Effector CD8-positive, alpha-beta T cell (primary cell): ENCODE measurements at regions not wholly inside any gene's neighbourhood (a gene's known extent, or its start where the extent isn't known, plus 50 kb on each side); places are given as distances from the start of the nearest gene placed in this dataset.

ENCODE experiments used
- DNase-seq: peaks from one replicate; lab custom pipeline; 2025; lab: John Stamatoyannopoulos, UW

GRCh38 chr14:71709987-71710386 is 222.2 kb upstream of the RGS6 start:
- DNase-seq = no peak

GRCh38 chr14:71711125-71711524 is 221.1 kb upstream of the RGS6 start:
- no peak for DNase-seq

- no peak for DNase-seq
Measured at GRCh38 chr14:71711619-71712018, 220.6 kb upstream of the RGS6 start.

GRCh38 chr14:71712478-71712877 is 219.8 kb upstream of the RGS6 start:
- no peak for DNase-seq

- DNase-seq = no peak
Measured at GRCh38 chr14:71713016-71713415, 219.2 kb upstream of the RGS6 start.

- DNase-seq = no peak
Measured at GRCh38 chr14:71713451-71713850, 218.8 kb upstream of the RGS6 start.

- DNase-seq = no peak
Measured at GRCh38 chr14:71714225-71714624, 218.0 kb upstream of the RGS6 start.

GRCh38 chr14:71716041-71716772 is 216.0 kb upstream of the RGS6 start:
- no peak for DNase-seq

- DNase-seq = no peak
Measured at GRCh38 chr14:71720978-71721624, 211.1 kb upstream of the RGS6 start.

- DNase-seq = no peak
Measured at GRCh38 chr14:71721791-71722190, 210.4 kb upstream of the RGS6 start.

GRCh38 chr14:71722885-71723284 is 209.3 kb upstream of the RGS6 start:
- DNase-seq = no peak

GRCh38 chr14:71725922-71726579 is 206.2 kb upstream of the RGS6 start:
- no peak for DNase-seq

GRCh38 chr14:71726580-71727021 is 205.6 kb upstream of the RGS6 start:
- no peak for DNase-seq

- no peak for DNase-seq
Measured at GRCh38 chr14:71728386-71728785, 203.8 kb upstream of the RGS6 start.

- no peak for DNase-seq
Measured at GRCh38 chr14:71729596-71729995, 202.6 kb upstream of the RGS6 start.

GRCh38 chr14:71730471-71730870 is 201.8 kb upstream of the RGS6 start:
- DNase-seq = no peak

GRCh38 chr14:71731096-71731495 is 201.1 kb upstream of the RGS6 start:
- no peak for DNase-seq

GRCh38 chr14:71733210-71733883 is 198.9 kb upstream of the RGS6 start:
- no peak for DNase-seq

- no peak for DNase-seq
Measured at GRCh38 chr14:71734076-71734475, 198.2 kb upstream of the RGS6 start.

GRCh38 chr14:71734885-71735284 is 197.3 kb upstream of the RGS6 start:
- no peak for DNase-seq

GRCh38 chr14:71737760-71738159 is 194.5 kb upstream of the RGS6 start:
- no peak for DNase-seq

- no peak for DNase-seq
Measured at GRCh38 chr14:71739273-71739990, 192.8 kb upstream of the RGS6 start.
